Right ventricle myocardium inferior (tissue), 1 donor: ENCODE measurements at regions not wholly inside any gene's neighbourhood (a gene's known extent, or its start where the extent isn't known, plus 50 kb on each side); places are given as distances from the start of the nearest gene placed in this dataset.
"Not testable (repeated sequence)": the region's sequence is repeated elsewhere in the genome, so short reads cannot be mapped to it uniquely, and the experiment has no call there.

Source experiments
- ATAC-seq: fragments of 200-7000 bp; cut with Tn5 transposase; one replicate; pipeline ENCODE4 v1.9.1; 2020; ENCODE audit warnings: mild to moderate bottlenecking, moderate library complexity
- DNase-seq: peaks from one replicate; pipeline ENCODE4 v3.0.0; 2021; ENCODE audit errors: missing footprints
- intact Hi-C: fragments of 100-400 bp; cut with DNase I; formaldehyde crosslinking; loops from one replicate; pipeline ENCODE4 v1.11.0; 2022
- donor health status: DM: no; HTN: yes; CAD: no; lungs with severe emphysema.

DNA sequence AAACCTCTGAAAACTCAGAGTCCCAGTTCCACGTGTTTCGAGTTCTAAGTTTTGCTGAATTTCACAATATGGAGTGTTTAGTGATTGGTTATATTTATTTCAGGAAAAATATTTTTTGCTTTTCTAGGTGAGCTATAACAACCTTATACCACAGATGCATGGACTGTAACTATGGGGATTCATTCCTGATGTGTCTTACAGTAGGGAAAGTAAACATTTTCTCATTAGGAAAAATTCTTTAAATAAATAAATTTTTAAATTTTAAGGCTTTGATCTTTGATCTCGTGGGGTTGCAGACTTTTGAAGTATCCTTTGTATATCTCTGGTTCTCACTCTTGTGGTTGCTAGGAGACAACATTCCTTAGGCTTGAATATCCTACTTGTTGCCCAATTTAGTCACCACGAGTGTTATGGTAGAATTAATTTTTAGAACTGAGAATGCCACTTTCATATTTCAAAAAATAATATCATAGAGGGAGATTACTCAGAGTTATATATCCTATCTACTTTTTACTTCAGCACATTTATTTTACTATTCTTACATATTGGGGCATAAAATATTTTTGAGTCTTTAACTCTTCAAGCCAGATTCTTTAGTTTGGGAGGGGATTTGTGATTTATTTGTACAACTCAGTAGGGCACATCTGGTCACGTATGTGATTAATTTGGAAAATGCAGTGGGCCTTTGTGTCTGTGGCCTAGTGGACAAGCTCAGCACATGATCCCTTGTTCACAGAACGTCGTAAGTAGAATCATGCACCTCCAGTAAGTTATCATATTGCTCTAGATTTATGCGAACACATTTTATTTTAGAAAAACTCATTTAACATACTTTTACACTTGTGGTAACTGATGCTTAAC lies 224.0 kb downstream of the TTC6 start:
- ATAC-seq, result no peak
- intact Hi-C loops, result no loop called here
- no peak for DNase-seq

DNA sequence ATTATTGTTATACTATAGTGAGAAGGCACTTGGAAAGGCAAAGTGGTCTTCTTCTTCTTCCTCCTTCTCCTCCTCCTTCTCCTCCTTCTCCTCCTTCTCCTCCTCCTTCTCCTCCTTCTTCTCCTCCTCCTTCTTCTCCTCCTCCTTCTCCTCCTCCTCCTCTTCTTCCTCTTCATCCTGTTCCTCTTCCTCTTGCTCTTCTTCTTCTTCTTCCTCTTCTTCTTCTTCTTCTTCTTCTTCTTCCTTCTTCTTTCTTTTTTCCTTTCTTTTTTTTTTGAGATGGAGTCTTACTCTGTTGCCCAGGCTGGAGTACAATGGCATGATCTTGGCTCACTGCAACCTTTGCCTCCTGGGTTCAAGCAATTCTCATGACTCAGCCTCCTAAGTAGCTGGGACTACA lies 225.4 kb downstream of the TTC6 start:
- DNase-seq, intact Hi-C loops, ATAC-seq: not testable (repeated sequence)

DNA sequence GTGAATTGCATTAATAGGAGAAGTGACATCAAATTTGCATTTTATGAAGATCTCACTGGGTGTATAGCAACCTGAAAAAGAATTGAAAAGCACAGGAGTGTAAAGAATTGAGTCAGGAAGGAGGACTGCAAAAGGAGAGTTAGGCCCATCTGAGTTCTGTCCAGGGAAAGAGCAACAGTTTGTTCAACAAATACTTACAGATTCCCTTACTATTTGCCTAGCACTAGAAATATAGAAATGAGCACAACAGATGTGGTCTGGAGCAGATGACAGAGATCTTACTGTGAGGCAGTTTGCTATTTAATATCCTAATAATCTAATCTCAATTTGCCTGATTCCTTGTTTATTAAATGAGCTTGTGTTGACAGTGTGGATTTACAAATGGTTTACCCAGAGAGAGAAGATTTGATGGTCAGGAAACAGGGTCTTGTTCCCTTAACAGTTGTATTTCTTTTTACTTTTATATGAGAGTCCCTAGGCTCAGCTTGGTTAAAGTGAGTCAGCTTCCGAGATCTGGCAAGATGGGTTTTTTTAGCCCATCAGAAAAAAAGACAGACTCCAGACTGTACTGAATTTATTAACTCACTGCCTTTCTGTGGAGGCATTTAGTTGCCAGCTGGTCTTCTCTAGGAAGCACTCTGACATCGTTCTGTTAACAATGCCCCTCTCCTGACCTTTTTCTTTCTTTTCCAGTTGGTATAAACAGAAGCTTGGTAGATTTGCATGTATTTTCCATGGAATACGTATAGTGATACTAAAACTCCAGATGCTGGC lies 229.7 kb downstream of the TTC6 start:
- intact Hi-C loops, result no loop called here
- no peak for ATAC-seq
- DNase-seq, result no peak

GRCh38 chr14:37826869-37827268 lies 231.4 kb downstream of the TTC6 start:
- ATAC-seq (no peak), DNase-seq (no peak)
- intact Hi-C loops, result no loop called here

GRCh38 chr14:37830271-37830670 lies 234.8 kb downstream of the TTC6 start:
- DNase-seq, result no peak
- ATAC-seq, result no peak
- intact Hi-C loops, result no loop called here

DNA sequence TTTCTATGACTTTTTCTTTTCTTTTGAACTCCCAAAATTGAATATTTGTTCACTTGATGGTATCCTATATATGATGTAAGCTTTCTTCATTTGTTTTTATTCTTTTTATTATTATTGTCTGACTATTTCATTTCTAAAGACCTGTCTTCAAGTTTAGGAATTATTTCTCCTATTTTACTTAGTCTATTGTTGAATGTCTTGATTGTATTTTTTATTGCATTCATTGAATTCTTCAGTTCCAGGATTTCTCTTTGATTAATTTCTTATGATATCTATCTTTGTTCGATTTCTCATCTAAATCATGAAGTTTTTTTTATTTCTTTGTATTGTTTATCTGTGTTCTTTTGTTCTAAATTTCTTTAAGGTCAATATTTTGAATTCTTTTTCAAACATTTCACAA lies 238.8 kb downstream of the TTC6 start:
- ATAC-seq (no peak), DNase-seq (no peak)
- intact Hi-C loops, result no loop called here

- DNase-seq, ATAC-seq, intact Hi-C loops: not testable (repeated sequence)
These were observed 243.3 kb downstream of the TTC6 start for GRCh38 chr14:37838778-37839177.

DNA sequence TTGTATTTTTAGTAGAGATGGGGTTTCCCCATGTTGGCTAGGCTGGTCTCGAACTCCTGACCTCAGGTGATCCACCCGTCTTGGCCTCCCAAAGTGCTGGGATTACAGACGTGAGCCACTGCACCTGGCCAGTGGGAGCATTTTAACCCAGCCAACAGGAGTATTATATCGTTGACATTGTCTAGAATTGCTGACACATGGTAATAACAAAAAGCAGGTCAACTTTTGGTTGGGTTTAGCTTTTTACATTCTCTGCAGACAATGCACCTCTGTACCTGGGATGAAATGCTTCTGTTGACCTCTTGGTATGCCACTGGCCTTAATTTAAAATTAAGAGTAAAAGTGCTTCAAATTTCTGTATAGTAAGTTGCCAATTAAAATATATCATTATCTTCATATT lies 245.6 kb downstream of the TTC6 start:
- DNase-seq, intact Hi-C loops, ATAC-seq: not testable (repeated sequence)

- DNase-seq (no peak), ATAC-seq (no peak)
- intact Hi-C loops, result no loop called here
These were observed 246.7 kb downstream of the TTC6 start for GRCh38 chr14:37842106-37842505.

DNA sequence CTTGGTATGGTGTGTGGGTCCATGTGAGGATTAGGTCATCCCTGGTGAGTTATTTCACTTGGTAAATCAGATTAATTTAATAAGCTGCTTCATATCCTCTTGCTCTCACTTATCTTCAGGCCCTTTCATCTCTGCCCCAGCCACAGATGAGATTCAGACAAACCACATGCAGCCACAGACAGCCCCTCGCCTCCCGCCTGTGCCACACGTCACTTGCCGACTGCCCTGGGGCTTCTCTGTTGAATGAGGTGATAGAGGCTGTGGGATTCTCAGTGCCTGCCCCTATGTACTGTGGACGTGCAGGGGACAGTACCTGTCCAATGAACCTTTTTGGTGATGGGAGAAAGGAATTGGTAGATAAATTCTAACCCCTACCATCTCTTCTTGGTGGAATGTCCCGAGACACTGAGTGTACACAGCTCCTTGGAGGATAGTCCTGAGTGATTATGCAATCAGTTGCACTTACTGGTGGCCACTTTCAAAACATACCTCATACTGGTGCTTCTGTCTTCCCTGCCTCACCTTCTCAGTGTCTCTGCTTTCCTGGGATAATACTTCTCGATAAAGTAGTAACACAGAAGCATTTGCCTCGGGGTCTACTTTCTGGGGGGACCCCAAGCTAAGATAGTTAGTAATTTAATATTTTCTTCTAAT lies 248.7 kb downstream of the TTC6 start:
- intact Hi-C loops, result no loop called here
- no peak for ATAC-seq
- no peak for DNase-seq

DNA sequence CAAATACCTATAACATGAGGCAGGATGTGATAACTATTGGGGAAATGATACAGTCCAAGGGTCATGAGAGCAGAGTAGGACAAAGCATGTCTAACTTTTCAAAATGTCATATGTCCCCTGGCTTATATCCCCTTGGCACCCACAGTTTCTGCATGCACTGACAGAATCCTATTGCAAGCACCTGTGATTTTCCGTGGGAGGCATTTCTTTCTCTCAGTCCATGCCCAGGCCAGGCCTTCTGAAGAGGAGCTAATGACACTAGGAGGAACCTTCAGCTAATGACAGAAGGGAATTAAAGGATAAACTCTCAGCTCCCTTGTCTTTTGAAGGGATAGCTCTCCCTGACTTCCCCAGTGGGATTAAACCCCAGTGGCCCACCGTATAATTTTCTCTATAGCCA lies 249.2 kb downstream of the TTC6 start:
- ATAC-seq (no peak), DNase-seq (no peak)
- intact Hi-C loops, result no loop called here

DNA sequence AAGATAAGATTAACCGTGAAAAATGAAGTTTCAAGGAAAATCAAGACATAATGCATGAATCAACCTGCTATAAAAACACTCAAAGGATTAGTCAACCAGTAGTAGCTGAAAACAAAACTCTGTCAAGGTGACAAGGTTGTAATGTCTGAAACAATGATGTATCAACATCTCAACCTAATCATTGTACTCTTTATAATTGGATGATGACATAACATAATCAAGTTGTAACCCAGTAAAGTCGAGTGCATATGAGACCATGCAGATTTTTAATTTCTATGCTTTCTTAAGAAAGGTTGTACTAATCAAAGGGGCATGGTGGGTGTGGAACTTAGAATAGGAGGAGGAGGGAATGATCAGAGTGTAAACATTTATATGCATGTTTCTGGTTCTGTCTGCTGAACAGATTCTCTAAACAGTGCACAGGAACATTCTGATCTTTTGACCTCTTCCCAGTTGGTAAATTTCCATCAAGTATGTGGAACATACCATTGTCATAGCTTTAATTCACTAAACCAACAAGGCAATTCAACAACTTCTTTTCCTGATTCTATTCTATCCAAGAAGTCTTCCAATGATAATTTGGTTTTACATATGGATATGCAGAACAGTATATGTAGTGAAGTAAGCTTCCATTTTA lies 253.7 kb downstream of the TTC6 start:
- ATAC-seq, result no peak
- intact Hi-C loops, result no loop called here

GRCh38 chr14:37851054-37851453 lies 255.6 kb downstream of the TTC6 start:
- intact Hi-C loops, result no loop called here
- DNase-seq, result no peak
- ATAC-seq, result no peak

More for the DNA sequence above, 253.7 kb downstream of the TTC6 start:
- no peak for DNase-seq

GRCh38 chr14:37855871-37856270 lies 260.4 kb downstream of the TTC6 start:
- no peak for DNase-seq
- ATAC-seq, result no peak
- intact Hi-C loops, result no loop called here

DNA sequence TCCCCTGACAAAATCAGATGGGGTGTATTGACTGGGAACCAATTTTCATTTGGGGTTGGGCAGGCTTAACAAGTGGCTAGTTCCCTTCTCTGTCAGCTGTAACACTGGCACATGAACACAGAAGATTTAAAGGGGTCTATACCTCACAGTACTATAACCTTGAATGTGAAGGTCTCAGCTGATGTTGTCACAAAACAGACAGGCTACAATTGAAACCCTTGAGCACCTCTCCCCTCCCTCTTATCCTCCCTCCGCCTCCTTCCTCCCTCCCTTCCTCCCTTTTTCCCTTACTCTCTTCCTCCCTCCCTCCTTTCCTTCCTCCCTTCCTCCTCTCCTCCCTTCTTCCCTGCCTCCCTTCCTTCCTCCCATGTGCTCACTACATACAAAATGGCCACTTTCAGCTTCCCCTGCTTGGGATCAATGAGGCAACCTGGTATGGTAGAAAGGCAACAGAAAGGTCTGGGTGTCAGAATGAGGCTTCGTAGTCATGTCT lies 262.4 kb downstream of the TTC6 start:
- intact Hi-C loops, result no loop called here
- DNase-seq (no peak), ATAC-seq (no peak)

DNA sequence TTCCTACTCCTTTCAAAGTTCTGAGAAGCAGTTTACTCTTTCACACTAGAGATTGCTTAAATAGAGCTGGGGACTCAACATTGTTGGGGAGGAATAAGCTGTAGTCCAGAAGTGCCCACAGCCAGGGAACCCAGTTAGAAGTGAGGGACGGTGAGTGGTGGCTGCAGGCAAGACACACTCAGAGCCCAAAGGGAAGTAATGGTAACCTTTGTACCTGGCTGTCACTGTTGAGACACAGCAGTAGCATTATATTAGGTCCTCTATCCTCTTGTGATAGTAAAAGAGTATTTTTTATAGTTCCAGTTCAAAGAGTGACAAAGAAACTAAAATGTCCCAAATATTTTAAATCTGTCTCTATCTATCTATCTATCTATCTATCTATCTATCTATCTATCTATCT lies 263.3 kb downstream of the TTC6 start:
- DNase-seq (no peak), ATAC-seq (no peak)
- intact Hi-C loops, result no loop called here

- intact Hi-C loops, result no loop called here
- ATAC-seq (no peak), DNase-seq (no peak)
These were observed 263.7 kb downstream of the TTC6 start for GRCh38 chr14:37859177-37859576.

DNA sequence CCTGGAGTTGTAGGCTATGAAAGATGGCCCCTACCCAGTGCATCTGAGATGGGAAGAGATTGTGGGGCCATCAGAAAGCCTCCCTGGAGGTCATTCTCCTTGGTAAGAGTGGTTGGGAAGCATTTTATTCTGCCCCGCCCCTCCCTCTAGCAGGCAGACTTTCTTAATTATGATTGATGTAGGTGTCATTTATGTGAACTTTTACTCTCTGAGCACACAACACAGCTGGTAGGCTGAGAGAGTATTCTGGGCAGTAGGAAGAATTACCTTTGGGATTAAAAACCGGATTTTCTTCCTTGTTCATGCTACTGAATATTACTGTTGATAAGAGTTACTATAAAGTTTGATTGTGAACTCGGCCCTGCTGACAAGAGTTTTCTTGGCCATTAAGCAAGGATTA lies 266.8 kb downstream of the TTC6 start:
- DNase-seq, result no peak
- intact Hi-C loops, result no loop called here
- no peak for ATAC-seq

- intact Hi-C loops, result no loop called here
- ATAC-seq (no peak), DNase-seq (no peak)
These were observed 268.7 kb downstream of the TTC6 start for GRCh38 chr14:37864128-37864527.
